HG03354 (cell line): ENCODE measurements at regions not wholly inside any gene's neighbourhood (a gene's known extent, or its start where the extent isn't known, plus 50 kb on each side); places are given as distances from the start of the nearest gene placed in this dataset.
"Not testable (repeated sequence)": the region's sequence is repeated elsewhere in the genome, so short reads cannot be mapped to it uniquely, and the experiment has no call there.

ENCODE experiments used
- ATAC-seq: cut with Tn5 transposase; IDR thresholded peaks from one replicate; pipeline ENCODE4 v1.9.1; 2021; ENCODE audit warnings: mild to moderate bottlenecking; ENCODE audit not compliant: unreplicated experiment, poor library complexity, severe bottlenecking

DNA sequence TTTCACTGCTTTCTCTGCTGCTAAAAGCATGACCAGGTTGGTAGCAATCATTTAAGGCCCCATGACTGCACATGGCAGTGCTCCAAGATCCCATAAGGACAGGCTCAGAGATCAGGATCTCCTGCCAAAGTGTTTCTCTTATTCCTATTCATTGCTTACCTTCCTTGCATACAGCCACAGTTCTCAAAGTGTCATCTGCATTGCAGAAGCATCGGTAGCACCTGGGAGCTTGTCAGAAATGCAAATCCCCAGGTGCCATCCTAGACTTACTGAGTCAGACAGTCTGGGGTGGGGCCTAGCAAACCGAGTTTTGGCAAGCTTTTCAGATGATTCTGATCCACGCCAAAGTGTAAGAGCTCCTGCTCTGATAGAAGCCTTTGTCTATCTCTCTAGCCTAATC is 489.0 kb upstream of the AUTS2 start:
- ATAC-seq = no peak

DNA sequence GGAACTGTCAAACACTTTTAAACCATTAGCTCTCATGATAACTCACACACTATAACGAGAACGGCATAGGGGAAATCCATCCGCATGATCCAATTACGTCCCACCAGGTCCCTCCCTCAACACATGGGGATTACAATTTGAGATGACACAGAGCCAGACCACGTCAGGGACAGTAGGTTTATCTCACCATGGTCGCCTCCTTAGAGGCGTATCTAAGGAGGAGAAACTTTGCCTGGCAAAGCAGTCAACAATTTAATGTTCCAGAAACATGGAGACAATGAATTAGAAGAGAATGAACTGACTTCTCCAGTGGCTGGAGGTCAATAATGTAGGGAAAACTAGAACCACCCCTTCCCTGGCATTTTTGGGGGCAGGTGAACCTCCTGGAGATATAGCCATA is 488.4 kb upstream of the AUTS2 start:
- no peak for ATAC-seq

DNA sequence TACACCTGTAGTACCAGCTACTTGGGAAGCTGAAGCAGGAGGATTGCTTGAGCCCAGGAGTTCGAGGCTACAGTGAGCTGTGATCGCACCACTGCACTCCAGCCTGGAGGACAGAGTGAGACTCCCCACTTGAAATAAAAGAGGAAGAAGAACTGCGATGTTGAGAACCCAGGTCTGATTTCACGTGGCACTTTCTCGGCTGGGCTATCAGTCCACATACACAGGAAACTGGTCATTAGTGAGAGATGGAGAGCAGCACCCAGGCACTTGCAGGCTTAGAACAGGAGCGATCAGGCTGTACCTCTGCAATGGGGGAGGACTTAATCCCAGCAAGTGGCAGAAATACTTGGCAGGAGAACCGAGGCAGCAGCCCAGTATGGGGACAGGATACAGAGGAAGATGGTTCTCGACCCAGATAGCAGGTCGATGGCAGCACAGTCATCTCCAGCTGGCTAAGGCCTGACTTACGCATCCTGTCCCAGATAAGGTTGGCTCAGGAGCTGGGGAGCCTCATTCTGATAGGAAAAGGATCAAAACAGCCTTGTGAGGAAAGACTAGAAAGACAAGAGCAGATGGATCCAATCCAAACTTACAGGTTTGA is 487.7 kb upstream of the AUTS2 start:
- ATAC-seq = no peak

DNA sequence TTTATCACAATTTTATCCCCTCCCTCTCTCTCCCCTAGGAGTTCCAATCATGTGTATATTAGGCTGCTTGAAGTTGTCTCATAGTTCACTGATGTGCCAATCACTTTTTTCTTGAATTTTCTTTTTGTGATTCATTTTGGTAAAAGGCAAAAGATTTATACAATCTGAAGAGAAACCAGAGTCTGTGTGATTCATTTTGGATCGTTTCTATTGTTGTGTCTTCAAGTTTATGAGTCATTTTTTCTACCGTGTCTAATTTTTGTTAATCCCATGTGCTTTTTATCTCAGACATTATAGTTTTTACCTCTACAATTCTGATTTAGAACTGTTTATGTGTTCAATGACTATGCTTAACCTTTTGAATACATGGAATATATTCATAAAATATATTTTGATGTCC is 483.9 kb upstream of the AUTS2 start:
- no peak for ATAC-seq

DNA sequence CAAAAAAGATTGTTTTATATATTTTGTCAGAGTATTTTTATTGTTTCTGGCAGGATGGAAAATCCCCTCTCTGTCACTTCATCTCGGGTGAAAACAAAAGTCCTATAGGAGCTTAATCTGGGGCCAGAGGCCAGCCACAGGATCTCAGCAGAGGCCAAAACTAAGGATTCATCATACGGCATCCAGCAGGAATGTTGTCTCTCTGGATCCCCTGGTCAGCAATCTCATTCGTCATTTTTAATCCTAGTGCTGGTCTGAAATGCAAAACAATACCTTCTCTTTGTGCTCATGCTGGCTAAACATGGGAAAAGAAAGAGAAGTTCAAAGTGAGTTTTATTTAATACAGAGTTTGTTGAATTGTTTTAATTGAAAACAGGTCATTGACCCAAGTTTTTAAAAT is 482.5 kb upstream of the AUTS2 start:
- no peak for ATAC-seq

DNA sequence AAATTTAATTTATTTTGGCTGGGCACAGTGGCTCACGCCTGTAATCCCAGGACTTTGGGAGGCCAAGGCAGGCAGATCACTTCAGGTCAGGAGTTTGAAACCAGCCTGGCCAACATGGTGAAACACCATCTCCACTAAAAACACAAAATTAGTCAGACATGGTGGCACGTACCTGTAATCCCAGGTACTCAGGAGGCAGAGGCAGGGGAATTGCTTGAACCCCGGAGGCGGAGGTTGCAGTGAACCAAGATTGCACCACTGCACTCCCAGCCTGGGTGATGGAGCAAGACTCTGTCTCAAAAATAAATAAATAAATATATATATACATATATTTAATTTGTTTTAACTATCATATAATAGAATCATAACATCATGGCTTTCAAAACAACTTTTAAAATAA is 482.1 kb upstream of the AUTS2 start:
- ATAC-seq = not testable (repeated sequence)

DNA sequence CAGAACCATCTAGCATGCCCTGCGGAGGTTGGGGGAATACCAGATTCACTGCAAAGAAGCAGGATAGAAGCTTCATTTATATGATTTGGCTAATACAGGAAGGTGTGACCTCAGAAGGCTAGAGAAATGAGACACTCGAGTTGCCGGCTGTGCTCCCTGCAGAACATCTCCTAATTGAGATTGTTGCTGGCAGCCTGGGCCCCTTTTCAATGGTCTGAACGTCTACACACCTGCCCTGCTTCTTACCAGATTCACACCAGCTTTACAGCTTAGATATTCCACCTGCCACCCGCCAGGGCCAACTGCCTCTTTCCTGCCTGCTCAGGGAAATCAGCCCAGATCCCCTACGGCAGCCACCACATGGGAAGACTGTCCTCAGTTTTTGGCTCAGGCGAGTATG is 475.3 kb upstream of the AUTS2 start:
- no peak for ATAC-seq

DNA sequence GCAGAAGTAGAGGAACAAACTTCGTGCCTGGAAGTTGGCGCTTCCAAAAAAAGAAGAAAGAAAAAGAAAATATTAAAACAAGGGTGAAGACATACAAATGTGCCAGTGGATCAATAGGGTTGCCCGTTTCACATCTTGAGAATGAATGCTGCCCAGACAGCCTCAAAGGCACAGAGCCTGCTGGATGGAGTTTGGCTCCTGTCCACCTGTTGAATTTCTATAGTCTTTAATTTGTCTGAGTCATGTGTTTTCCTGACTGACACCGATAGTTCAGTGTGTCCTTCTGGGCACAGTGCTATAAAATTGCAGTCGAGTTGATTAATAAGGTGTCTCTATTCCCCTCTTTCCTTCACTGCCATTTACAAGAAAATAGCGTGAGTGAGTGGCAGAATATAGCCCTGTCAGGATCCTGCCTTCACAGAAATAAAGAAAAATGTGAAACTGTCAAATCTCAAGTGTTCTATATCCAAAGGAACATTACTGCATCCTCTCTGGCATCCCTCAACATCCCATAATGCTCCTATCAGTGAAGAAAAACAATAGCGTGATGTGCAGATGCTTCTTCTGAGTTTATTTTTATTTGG is 471.3 kb upstream of the AUTS2 start:
- no peak for ATAC-seq

DNA sequence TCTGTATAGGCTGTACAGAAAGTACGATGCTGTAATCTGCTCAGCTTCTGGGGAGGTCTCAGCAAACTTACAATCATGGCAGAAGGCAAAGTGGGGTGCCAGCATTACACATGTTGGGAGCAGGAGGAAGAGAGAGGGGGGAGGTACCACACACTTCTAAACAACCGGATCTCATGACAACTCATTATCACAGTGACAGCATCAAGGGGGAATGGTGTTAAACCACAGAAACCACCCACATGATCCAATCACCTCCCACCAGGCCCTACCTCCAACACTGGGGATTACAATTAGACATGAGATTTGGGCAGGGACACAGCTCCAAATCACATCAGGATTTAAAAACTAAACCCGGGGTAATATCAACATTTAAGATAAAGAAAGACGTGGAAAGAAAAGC is 468.8 kb upstream of the AUTS2 start:
- ATAC-seq = no peak

DNA sequence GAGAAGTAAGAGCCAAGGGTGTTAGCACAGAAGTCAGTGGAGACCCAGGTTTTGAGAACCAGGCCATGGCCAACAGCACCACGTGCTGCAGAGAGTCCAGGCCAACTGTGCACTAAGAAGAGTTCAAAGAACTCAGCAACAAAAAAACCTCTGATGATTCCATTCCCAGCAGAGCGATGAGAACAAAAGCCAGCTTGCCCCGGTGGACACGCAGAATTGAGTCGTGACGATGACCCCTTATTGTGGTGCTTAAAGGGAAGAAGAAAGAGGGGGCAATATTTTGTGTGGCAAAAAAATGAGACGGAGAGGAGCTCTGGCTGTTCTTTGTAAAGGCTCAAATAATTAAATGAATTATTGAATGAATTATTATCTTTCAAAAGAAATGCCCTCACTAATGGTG is 468.3 kb upstream of the AUTS2 start:
- ATAC-seq = no peak

DNA sequence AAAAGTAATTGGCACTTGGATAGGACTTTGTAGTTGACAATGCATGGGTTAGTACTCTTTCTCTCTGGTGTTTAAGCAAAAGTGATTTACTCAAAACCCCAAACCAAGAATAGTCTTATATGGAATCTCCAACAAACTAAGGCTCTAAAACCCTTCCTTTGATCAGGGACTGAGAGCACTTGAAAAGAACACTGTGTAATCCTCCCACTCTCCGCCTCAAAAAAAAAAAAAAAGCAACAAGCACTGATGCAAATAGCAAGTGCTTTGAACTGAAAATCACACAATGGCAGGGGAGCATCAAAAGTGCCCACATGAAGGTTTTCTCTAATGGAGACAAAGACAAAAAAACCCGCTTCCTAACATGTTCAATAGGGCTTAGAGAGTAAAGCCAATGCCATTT is 467.9 kb upstream of the AUTS2 start:
- no peak for ATAC-seq

DNA sequence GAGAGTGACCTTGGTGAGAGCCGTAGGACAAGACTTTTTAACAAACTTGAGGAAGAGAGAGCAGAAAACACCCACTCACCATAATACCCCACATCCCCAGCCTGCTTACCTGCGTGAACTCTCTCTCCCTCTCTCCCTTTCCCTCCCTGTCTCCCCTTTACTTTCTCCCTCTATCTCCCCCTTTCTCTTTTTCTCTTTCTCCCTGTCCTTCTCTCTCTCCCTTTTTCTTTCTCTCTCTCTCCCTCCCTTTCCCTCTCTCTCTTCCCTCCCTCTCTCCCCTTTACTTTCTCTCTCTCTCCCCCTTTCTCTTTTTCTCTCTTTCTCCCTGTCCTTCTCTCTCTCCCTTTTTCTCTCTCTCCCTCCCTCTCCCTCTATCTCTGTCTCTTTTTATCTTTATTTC is 464.0 kb upstream of the AUTS2 start:
- no peak for ATAC-seq

DNA sequence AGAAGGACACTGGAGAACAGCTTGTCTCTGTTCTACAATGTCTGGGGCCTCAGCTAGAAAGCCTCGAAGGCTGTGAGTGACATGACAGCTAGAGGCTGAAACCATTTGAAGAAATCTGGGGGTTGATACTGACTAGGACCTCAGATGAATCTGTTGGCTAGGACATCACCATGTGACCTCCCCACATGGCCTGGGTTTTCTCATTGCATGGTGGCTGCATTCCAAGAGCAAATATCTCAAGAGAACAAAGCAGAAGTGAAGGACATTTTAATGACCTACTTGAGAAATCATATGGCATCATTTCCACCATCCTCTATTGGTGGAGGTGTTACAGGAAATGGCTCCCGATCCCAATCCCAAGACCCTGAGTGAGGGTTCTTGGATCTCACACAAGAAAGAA is 450.6 kb upstream of the AUTS2 start:
- no peak for ATAC-seq

DNA sequence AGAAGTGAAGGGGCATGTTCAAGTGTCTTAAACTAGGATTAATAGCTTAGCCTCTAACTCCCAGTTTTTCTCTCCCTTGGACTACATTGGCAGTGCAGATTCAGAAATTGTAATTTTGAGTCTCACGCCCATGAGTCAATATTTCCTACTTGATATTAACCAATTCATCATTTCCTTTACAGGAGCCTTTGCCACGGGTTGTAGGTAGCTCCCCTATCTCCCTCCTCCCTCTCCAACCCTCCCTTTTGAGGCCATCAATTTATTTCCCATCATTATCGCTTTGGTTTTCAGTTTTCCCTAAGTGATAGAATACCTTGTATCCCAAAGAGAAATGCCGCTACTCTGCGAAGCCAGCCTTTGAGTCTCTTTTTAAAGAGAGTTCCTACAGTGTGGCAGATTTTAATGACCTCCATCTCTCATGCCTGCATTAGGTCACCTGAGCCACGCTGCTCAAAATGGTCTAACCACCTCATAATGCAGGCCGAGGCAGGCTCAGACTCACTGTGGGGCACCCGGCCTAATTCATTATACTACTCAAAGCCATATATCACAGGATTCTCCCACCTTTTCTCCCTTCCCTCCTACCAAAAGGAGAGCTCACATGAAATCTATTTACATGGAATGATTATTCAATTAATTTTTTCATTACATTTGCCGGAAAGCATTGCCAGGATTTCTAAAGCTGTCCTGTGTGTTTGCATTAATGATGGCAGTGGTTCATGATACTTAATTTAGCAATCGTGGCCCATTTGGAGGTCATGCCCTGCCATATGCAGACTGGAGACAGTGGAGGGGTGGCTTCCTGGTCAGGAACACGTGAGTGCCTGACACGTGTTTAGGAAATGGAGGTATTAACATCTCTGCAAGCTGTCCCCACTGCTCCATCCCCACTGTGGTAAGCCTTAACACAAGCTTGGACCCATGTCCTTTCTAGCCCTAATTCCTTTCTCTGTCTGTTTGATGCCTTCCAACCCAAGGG is 448.2 kb upstream of the AUTS2 start:
- ATAC-seq = no peak

DNA sequence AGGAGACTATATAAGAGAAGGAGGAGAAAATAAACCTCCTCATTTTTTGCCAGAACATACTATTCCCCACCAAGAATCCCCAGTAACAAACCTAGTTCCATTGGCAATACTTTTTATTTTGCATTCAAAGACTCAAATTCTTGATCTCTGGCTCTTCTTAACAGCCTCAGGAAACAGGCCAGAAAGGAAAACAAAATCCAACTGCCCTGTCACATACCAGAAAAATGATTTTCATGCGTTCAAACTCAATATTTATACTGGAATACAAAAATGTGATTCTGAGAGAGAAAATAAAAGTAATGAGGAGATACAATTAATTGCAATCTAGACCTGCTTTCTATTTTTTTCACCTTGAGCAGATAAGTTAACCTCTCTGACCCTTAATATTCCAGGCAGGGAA is 435.9 kb upstream of the AUTS2 start:
- no peak for ATAC-seq

DNA sequence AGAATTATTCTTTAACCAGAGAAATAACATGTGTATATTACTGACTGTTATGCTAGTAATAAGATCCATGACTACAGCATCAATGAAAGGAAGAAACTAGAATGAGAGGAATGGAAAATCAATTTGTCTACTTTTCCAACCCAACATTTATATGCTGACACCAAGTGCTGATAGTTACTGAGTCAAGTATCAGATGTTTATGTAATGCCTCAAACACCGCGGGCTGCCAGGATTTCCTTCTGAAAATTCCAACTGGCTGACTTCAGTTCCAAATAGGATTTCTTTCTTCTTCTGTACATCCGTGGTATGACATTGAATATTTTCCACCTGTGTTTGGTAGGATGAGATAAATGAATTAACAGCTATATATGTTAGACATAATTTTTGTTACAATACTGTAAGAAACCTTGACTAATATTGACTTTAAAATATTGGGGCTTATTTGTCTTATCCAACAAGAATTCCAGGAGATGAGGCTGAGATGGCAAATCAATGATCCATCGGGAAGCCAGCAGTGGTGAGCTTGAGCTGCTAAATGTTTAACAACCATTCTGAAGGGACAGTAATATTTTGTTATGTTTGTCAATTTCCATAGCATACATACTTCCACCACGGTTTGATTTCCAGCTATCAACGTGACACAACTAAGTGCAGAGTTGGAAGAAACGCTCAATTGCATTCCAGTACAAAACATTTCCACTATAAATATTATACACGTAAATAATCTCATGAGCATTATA is 435.2 kb upstream of the AUTS2 start:
- ATAC-seq = no peak

DNA sequence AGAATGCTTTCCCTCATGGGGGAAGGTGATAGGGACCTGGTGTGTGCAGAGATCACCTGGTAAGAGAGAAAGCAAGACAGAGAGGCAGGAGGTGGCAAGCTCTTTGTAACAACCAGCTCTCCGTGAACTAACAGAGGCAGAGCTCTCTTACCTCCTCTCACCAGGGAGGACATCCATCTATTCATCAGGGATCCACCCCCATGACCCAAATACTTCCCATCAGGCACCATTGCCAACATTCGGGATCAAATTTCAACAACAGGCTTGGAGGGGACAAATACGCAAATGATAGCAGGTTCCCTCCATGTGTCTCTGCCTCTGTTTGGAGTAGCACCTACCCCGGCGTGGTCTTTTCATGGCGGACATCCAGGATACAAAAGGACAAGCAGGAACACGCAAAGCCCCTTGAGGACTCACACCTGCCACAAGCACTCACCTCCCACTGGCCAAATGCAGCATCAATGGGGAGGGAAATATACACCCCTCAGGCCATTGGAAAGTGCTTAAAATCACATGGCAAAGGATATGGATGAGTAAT is 431.2 kb upstream of the AUTS2 start:
- no peak for ATAC-seq

DNA sequence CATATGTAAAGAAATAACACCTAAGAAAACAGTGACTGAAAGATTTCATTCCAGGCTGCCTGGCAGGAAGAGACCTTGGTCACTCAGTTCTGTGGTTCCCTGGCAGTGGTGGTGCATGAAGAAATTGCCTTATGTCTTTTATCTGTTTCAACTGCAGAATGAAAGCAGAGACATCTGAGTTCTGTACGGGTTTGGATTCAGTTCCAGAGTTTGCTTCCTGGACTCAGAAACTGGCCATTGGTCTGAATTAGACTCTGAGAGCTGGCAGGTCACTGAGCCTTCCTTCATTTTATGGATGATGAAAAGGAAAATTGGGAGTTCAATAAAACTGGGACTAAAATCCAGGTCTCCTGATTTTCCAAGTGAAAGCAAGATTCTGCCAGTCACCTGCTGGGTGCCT is 428.9 kb upstream of the AUTS2 start:
- no peak for ATAC-seq

DNA sequence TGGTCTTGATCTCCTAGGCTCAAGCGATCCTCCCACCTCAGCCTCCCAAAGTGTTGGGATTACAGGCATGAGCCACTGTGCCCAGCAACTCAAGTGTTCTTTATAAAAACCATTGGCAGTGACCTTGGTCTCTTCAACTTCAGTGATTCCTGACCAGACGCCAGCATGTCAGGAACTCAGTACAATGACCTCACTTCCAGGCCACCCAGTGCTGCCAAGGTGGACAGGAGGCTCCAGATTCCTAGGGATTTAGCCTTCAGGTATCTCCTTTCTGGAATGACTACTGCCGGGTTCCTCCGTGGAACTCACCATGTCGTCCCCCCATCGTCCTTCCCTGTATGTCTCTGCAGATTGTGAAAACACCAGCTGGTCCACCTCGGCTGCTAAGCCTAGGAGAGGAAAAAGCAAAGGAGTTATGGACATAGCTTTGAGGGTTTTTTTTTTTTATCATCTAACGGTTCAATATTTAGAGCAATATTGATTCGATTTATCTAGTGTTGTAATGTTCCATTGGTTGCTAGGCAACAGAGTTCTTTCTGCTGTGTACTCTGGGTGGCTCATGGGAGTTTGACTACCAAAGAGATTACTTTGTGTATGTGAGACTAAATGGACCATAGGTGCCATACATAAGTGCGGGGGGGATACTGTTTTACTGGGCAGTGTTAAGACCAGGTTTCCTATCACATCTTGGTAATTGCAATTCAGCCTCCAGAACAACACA is 425.8 kb upstream of the AUTS2 start:
- ATAC-seq = no peak

DNA sequence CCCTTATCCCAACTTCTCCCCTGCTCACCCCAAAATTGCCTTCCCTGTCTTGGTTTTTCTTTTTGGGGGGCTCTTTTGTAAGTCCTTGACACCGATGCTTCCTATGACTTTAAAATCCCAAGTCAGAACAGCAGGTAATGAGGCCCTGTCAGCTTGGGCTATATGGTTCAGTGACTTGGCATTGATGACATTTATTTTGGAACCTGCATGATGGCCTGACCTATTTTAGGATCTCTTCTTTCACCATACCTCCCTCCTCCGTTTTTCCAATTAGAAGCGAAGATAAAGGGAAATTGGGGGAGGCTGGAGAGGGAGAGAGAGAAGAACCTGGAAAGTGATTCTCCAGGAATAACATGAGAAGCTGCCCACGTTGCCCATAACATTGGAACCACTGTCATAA is 424.9 kb upstream of the AUTS2 start:
- no peak for ATAC-seq
